ENCODE measurements at regions not wholly inside any gene's neighbourhood (a gene's known extent, or its start where the extent isn't known, plus 50 kb on each side); places are given as distances from the start of the nearest gene placed in this dataset.
"Not testable (repeated sequence)": the region's sequence is repeated elsewhere in the genome, so short reads cannot be mapped to it uniquely, and the experiment has no call there.

GRCh38 chr1:34369701-34370455, 193.2 kb downstream of the C1orf94 start:
- DNase-seq (ENCODE audit: low spot score) = no peak

- DNase-seq (ENCODE audit: low spot score) = no peak
Measured at GRCh38 chr1:34370748-34371147, 194.0 kb downstream of the C1orf94 start.

- DNase-seq (ENCODE audit: low spot score) = not testable (repeated sequence)
Measured at GRCh38 chr1:34371179-34371578, 194.5 kb downstream of the C1orf94 start.

- DNase-seq (ENCODE audit: low spot score) = no peak
Measured at GRCh38 chr1:34371829-34372532, 195.3 kb downstream of the C1orf94 start.

DNA sequence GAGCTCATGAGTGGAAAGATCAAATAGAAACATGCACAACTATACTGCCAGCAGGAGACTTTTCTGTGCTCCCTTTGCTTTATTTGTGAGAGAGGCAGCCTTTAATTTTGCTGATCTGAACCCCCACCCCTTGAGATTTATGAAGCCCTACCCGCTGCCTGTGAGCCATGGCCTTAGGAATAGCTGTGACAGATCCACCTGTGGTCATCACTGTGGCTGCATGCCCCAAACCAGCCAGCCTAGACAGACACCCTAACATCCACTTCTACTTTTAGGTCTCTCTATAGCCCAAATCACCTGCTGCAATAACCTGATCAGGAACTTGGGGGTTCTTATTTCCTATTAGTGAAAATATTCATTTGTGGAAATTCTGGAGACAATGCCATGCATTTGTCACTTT, 196.2 kb downstream of the C1orf94 start:
- DNase-seq (ENCODE audit: low spot score) = no peak

GRCh38 chr1:34373912-34374311, 197.2 kb downstream of the C1orf94 start:
- DNase-seq (ENCODE audit: low spot score) = no peak

GRCh38 chr1:34376531-34376930, 199.8 kb downstream of the C1orf94 start:
- DNase-seq (ENCODE audit: low spot score) = no peak

DNA sequence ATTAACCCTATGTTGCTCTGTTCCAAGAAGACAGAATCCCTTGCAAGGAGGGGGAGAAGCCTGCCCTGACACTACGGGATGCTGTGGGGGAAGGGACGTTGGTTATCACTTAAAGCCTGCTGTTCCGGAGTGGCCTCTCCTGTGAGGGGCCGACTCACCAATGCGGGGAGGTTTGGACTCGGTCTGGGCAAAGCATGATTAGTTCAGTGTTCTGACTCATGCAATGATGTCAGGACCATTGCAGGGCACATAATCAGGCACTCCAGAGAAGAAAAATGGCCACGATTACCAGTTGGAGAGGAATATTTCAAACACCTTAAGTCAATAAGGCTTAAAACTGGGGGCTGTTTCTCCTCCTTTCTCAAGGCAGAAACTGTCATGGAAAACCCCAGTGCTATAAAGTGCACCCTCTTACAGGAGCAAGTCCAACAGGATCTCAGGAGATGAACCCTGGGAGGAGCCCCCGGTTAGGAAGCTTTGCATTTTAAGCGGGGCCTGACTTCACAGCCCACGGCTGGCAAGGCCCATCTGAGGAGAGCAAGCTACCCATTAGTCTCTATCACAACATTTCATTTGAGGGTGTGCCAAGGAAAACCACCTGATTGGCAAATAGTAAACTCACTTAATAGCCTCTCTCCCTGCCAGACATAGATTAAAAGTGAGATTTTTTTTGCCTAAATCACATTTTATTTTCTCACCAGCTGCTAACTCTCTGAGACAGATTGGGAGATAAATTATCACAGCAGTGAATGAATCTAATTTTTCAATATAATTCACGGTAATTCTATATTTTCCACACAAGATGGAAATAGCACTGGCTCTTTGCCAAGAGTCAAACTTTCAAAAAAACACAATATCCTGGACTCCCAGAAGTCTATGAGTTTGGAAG, 202.5 kb downstream of the C1orf94 start:
- no peak for DNase-seq (ENCODE audit: low spot score)

DNA sequence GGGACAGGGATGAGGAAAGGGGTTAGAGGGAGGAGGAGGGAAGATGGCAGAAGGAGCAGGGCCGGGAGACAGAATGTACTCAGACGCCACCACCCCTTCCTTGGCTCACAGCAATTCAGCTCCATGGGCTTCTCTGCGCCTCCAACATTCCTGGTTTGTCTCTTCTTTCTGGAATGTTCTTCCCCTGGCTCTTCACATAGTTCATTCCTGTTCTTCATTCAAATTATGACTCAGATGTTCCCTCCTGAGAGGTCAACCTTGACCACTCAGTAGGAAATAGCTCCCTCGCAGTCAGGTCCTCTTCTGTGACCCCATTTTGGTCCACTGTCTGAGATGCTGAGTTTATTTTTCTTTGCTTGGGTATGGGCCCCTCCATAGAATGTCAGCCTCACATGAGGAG, 203.2 kb downstream of the C1orf94 start:
- no peak for DNase-seq (ENCODE audit: low spot score)

DNA sequence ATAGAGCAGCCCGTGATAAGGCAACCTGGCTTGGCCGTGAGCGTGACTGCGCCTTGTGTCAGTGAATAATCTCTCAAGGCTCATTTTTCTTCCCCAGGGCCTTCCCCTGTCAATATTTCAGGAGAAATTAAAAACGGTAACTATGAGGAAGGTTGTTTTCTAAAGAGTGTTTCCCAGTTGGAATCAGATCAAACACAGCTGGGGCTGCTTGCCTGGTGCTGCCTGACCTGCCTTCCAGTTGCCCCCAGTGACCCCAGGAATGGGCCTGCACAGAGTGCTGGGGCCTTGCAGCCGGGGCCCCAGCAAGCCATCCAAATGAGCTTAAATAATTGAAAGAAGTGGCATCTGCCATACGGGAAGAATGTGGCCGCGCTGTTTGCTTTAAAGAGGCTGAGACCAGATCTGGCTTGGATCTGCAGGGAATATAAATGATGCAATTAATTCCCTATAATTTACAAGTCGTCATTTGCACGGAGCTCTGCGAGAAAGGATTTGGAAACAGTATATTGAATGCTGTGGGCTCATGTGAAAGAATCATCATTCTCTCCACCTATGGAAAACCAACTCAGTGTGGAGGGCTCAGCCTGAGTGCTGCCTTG, 203.9 kb downstream of the C1orf94 start:
- no peak for DNase-seq (ENCODE audit: low spot score)

DNA sequence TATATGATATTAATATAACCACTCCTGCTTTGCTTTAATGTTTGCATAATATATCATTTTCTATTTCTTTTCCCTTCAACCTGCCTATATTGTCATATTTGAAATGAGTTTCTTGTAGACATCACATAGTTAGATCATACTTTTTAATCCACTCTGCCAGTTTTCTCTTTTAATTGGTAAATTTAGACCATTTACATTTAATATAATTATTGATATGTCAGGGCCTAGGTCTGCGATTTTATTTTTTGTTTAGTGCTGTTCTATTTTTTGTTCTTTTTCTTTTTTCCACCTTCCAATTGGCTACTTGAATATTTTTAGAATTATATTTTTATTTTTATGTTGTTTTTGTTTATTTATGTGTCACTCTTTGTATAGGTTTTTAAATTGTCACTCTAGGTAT, 213.3 kb downstream of the C1orf94 start:
- DNase-seq (ENCODE audit: low spot score) = no peak

DNA sequence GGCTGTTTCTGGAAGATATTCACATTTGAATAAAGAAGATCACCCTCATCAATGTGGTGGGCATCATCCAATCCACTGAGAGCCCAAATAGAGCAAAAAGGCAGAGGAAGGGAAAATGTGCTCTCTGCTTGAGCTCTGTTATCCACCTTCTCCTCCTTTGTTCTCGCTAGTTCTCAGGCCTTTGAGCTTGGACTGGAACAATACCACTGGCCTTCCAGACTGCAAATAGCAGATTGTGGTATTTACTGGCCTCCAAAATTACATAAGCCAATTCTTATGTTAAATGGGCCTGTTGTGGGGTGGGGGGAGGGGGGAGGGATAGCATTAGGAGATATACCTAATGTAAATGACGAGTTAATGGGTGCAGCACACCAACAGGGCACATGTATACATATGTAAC, 219.3 kb downstream of the C1orf94 start:
- no peak for DNase-seq (ENCODE audit: low spot score)

DNA sequence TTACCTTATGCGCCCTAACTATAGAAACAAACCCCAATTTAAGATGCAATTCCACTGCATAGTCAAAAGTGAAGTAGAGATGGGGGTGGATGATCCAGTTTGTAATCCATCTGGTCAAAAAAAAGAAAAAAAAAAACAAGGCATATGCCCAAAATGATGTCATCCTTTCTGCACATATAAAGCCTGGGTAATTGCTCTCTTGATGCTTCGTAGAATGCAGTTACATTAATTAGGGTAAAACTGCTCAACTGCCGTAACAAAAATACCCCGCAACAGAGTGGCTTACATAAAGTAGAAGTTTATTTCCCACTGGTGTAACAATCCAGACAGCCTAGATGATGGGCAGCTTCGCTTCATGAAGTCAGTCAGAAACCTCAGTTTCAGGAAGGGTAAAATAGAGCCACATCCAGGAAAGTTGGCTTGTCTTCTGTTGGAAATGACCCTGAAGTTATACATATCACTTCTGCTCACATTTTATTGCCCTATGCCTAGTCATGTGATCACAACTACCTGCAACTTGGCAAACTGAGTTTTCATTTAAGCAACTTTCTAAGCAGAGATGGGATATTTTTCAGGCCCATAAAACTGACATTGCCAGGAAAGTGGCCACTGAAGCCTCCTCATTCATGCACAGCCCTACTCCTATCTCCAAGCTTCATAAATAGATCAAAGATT, 221.7 kb downstream of the C1orf94 start:
- no peak for DNase-seq (ENCODE audit: low spot score)

GRCh38 chr1:34398916-34399275, 222.2 kb downstream of the C1orf94 start:
- DNase-seq (ENCODE audit: low spot score) = peak; percentile 5

DNA sequence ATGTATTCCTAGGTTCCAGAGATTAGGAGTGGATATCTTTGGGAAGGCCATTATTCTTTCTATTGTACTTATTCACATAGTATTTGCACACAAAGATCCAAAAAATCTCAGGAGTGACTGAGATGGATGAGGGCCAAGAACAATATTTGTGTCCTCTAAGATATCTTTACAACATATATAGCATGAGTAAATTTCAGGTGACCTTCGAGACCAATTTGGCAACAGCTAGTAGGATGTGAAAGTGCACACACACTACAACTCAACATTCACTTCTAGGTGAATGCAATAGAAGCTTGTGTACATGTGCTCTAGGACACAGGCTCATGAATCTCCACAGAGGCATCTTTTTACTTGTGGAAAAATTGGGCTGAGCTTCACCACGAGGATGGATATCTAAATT, 224.0 kb downstream of the C1orf94 start:
- no peak for DNase-seq (ENCODE audit: low spot score)

GRCh38 chr1:34403156-34403555, 226.4 kb downstream of the C1orf94 start:
- DNase-seq (ENCODE audit: low spot score) = no peak

DNA sequence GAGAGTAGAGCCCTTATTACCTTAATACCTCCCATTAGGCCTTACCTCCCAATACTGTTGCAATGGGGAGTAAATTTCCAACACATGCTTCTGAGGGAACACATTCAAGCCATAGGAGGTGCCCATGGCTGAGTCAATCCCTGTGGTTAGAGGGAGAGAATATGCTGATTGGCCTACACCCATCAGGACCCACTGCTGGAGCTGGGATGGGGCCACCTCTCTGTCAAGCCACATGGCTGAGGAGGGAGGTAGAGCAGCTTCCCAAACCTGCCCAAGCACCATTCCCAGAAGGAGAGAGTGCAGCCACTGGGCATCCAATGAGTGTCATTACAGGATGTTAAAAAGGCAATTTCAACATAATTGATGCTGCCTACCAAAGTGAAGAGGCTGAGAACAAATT, 228.1 kb downstream of the C1orf94 start:
- no peak for DNase-seq (ENCODE audit: low spot score)

- no peak for DNase-seq (ENCODE audit: low spot score)
Measured at GRCh38 chr1:34405266-34405959, 228.7 kb downstream of the C1orf94 start.

GRCh38 chr1:34406377-34406776, 229.7 kb downstream of the C1orf94 start:
- DNase-seq (ENCODE audit: low spot score) = no peak

GRCh38 chr1:34406833-34407539, 230.3 kb downstream of the C1orf94 start:
- no peak for DNase-seq (ENCODE audit: low spot score)

GRCh38 chr1:34408011-34408410, 231.3 kb downstream of the C1orf94 start:
- no peak for DNase-seq (ENCODE audit: low spot score)
